Lung (tissue), 11 donors: ENCODE measurements at regions not wholly inside any gene's neighbourhood (a gene's known extent, or its start where the extent isn't known, plus 50 kb on each side); places are given as distances from the start of the nearest gene placed in this dataset.
A peak's percentile ranks its signal among the peaks of the same experiment; 100 is the strongest.

Source experiments
- ATAC-seq: fragments of 200-7000 bp; cut with Tn5 transposase; one replicate; pipeline ENCODE4 v1.9.1; 2020; ENCODE audit warnings: moderate number of reproducible peaks; ENCODE audit not compliant: insufficient read depth, low FRiP score
- DNase-seq, 3 donors: peaks; one replicate each; pipeline ENCODE4 v3.0.0-alpha.2; 2013 to 2017
- H3K27ac ChIP-seq, 2 donors: one replicate each; pipeline ENCODE4 v1.5.1; 2013; ENCODE audit warnings: mild to moderate bottlenecking in 2 of 2, moderate library complexity in 2 of 2, control low read depth in 1 of 2, inconsistent platforms in 1 of 2, low read depth in 1 of 2, low read length in 1 of 2
- H3K27me3 ChIP-seq, 3 donors: one replicate each; pipeline ENCODE4 v1.5.1; 2013; ENCODE audit warnings: low read length in 2 of 3; ENCODE audit not compliant: control insufficient read depth in 3 of 3, insufficient read depth in 3 of 3
- H3K36me3 ChIP-seq, 4 donors: one replicate each; pipeline ENCODE4 v1.5.1; 2013; ENCODE audit warnings: low read length in 4 of 4, mild to moderate bottlenecking in 1 of 4, moderate library complexity in 1 of 4; ENCODE audit not compliant: control insufficient read depth in 4 of 4, insufficient read depth in 4 of 4
- H3K4me1 ChIP-seq, 5 donors: one replicate each; pipeline ENCODE4 v1.5.1; 2013; ENCODE audit warnings: low read length in 5 of 5, mild to moderate bottlenecking in 2 of 5, moderate library complexity in 1 of 5; ENCODE audit not compliant: control insufficient read depth in 5 of 5, insufficient read depth in 5 of 5
- H3K4me3 ChIP-seq: one replicate; pipeline ENCODE4 v1.5.1; 2013; ENCODE audit warnings: mild to moderate bottlenecking, control low read depth, moderate library complexity
- H3K9ac ChIP-seq, 2 donors: one replicate each; pipeline ENCODE4 v1.5.1; 2013; ENCODE audit warnings: low read length in 2 of 2, control low read depth in 1 of 2; ENCODE audit not compliant: insufficient read depth in 1 of 2
- H3K9me3 ChIP-seq, 4 donors: one replicate each; pipeline ENCODE4 v1.5.1; 2013; ENCODE audit warnings: low read length in 3 of 4, mild to moderate bottlenecking in 1 of 4, moderate library complexity in 1 of 4; ENCODE audit not compliant: control insufficient read depth in 4 of 4, insufficient read depth in 3 of 4
- CTCF ChIP-seq: IDR thresholded peaks from 2 replicates; pipeline ENCODE4 v1.5.1; 2012; ENCODE audit warnings: mild to moderate bottlenecking; ENCODE audit errors: control extremely low read depth, extremely low read depth
- WGBS, 2 donors: extraction: QIAGEN DNeasy Blood & Tissue Kit; methylation state at CpG; one replicate each; pipeline ENCODE4 v1.1.7; 2013; 5-methylcytosine and 5-hydroxymethylcytosine counted together
- donor health status: control.
- donor health status: control.
- donor health status: Bipolar disorder and iron deficiency.
- donor health status: healthy.
- donor health status: DM: yes; HTN: yes; CAD: no.

GRCh38 chr5:56557198-56557597 is 258.2 kb upstream of the MAP3K1 start:
- no peaks in the 10 kb centered on the region for H3K36me3 ChIP-seq
- H3K4me3 ChIP-seq = no peak overlapping the region
- no peaks in the 10 kb centered on the region for H3K4me1 ChIP-seq
- no peaks in the 10 kb centered on the region for H3K27me3 ChIP-seq
- DNase-seq (peak in 1 of 3 donors; percentile 15), ATAC-seq (no peak)
- H3K9me3 ChIP-seq = no peaks in the 10 kb centered on the region
- H3K9ac ChIP-seq = no peak overlapping the region
- H3K27ac ChIP-seq = no peak overlapping the region
- 60 to 76% methylated on average over 3 of the region's 3 CpGs for WGBS, 2 donors
- TF ChIP-seq CTCF = no peak

GRCh38 chr5:56552612-56553268 is 262.6 kb upstream of the MAP3K1 start:
- no peak for TF ChIP-seq CTCF
- H3K9ac ChIP-seq = no peak overlapping the region
- no peak for DNase-seq
- no peak for ATAC-seq
- H3K9me3 ChIP-seq = no peaks in the 10 kb centered on the region
- no peak overlapping the region for H3K27ac ChIP-seq
- no peaks in the 10 kb centered on the region for H3K36me3 ChIP-seq
- H3K4me1 ChIP-seq = peaks cover 0 to 4% (median 0%) of the 10 kb centered on the region in 5 donors
- no peaks in the 10 kb centered on the region for H3K27me3 ChIP-seq
- H3K4me3 ChIP-seq = no peak overlapping the region

GRCh38 chr5:56550227-56550626 is 265.1 kb upstream of the MAP3K1 start:
- DNase-seq (no peak), ATAC-seq (no peak)
- no peak for TF ChIP-seq CTCF
- Histone ChIP-seq H3K4me3 (no peak overlapping the region), H3K4me1 (peaks cover 0 to 4% (median 0%) of the 10 kb centered on the region in 5 donors), H3K27ac (no peak overlapping the region), H3K27me3 (no peaks in the 10 kb centered on the region), H3K9me3 (no peaks in the 10 kb centered on the region), H3K36me3 (no peaks in the 10 kb centered on the region), H3K9ac (no peak overlapping the region)
- 47 to 59% methylated on average over 2 of the region's 2 CpGs for WGBS, 2 donors
